ENCODE measurements at regions not wholly inside any gene's neighbourhood (a gene's known extent, or its start where the extent isn't known, plus 50 kb on each side); places are given as distances from the start of the nearest gene placed in this dataset.

DNA sequence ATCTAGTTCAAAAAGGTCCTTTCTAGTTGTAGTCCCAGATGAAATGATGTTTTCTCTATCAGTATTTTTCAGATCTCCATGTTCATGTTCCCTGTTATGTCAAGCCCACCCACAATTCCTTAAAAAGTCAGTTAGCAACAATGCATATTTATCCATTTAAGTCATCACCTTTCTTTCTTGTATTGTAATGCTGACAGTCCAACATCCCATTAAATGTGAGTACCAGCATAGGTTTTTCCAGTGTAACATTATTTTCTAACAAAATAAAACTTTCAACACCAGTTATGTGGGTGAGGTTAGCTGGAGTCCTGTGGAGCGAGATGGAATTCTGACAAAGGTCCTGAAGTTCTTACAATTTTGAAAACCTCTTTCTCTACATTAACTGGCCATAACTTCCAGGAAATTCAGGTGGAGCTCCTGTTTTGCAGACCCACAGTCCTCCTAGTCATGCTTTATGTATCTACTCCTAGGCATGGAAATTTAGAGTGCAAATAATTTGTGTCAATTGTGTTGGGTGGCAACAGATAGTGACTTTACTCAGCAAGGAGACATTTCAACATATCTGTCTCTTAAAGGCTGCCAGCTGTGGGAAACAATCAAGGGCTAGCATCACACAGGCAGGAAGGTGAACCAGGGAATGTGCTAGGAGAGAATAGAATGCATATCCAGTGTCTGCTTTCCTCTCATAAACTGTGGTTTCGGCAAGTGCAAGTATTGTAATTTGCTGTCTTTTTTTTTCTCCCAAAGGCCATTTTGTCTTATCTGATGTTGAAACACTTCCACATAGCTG is 162.6 kb downstream of the MTERF1 start:
- TF ChIP-seq SP1 (IDR thresholded peaks at IDR 0.05; ENCODE audit: low read depth, low read length), result no peak
- TF ChIP-seq FOXM1 (IDR thresholded peaks at IDR 0.05; ENCODE audit: low read depth, low read length), result no peak
- TF ChIP-seq, protein P1, sequence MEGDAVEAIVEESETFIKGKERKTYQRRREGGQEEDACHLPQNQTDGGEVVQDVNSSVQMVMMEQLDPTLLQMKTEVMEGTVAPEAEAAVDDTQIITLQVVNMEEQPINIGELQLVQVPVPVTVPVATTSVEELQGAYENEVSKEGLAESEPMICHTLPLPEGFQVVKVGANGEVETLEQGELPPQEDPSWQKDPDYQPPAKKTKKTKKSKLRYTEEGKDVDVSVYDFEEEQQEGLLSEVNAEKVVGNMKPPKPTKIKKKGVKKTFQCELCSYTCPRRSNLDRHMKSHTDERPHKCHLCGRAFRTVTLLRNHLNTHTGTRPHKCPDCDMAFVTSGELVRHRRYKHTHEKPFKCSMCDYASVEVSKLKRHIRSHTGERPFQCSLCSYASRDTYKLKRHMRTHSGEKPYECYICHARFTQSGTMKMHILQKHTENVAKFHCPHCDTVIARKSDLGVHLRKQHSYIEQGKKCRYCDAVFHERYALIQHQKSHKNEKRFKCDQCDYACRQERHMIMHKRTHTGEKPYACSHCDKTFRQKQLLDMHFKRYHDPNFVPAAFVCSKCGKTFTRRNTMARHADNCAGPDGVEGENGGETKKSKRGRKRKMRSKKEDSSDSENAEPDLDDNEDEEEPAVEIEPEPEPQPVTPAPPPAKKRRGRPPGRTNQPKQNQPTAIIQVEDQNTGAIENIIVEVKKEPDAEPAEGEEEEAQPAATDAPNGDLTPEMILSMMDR (IDR thresholded peaks at IDR 0.05 in 2 of 3, conservative IDR thresholded peaks at IDR 0.05 in 1 of 3; ENCODE audit: control insufficient read depth in 2 of 3, extremely low read depth in 1 of 3, insufficient read depth in 1 of 3, low read depth in 3 of 3, low read length in 3 of 3), result no peak
- TF ChIP-seq EGR1 (IDR thresholded peaks at IDR 0.05; ENCODE audit: borderline replicate concordance in 1 of 2, low read depth in 2 of 2, low read length in 2 of 2), result no peak
- no peak for TF ChIP-seq SPI1 (IDR thresholded peaks at IDR 0.05; ENCODE audit: borderline replicate concordance, insufficient read depth, low read depth, low read length)
- TF ChIP-seq, protein P2, sequence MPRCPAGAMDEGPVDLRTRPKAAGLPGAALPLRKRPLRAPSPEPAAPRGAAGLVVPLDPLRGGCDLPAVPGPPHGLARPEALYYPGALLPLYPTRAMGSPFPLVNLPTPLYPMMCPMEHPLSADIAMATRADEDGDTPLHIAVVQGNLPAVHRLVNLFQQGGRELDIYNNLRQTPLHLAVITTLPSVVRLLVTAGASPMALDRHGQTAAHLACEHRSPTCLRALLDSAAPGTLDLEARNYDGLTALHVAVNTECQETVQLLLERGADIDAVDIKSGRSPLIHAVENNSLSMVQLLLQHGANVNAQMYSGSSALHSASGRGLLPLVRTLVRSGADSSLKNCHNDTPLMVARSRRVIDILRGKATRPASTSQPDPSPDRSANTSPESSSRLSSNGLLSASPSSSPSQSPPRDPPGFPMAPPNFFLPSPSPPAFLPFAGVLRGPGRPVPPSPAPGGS (IDR thresholded peaks at IDR 0.05; ENCODE audit: borderline replicate concordance, insufficient read depth, low read depth, low read length, poor library complexity, severe bottlenecking), result no peak
- TF ChIP-seq NRF1 (conservative IDR thresholded peaks at IDR 0.05; ENCODE audit: low read depth, low read length), result no peak
- TF ChIP-seq RBBP5 (conservative IDR thresholded peaks at IDR 0.05), result no peak
- no peak for TF ChIP-seq FOXK2 (IDR thresholded peaks at IDR 0.05)
